GM18861 (cell line): ENCODE measurements at regions not wholly inside any gene's neighbourhood (a gene's known extent, or its start where the extent isn't known, plus 50 kb on each side); places are given as distances from the start of the nearest gene placed in this dataset.

Experiments
- ATAC-seq: cut with Tn5 transposase; IDR thresholded peaks from one replicate; pipeline ENCODE4 v1.9.1; 2021; ENCODE audit not compliant: unreplicated experiment

DNA sequence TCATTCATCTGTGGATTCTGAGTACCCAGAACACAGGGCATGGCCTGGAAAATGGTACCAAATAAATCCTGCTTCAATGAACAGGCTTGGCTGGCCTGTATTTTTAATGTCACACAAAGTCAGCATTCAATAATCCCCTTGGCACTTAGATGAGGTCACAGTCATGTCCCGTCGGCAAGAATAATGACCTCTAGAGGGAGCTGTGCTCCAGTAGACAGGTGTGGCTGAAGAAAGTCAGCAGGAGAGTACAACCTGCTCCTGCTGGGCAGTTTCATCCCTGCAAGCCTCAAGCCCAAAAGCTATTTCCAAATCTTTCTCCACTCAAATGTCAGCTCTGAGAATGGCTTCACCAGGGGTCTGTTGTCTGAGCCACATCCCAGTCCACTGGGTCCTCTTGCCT lies 404.0 kb upstream of the F9 start:
- ATAC-seq = peak; percentile 90

DNA sequence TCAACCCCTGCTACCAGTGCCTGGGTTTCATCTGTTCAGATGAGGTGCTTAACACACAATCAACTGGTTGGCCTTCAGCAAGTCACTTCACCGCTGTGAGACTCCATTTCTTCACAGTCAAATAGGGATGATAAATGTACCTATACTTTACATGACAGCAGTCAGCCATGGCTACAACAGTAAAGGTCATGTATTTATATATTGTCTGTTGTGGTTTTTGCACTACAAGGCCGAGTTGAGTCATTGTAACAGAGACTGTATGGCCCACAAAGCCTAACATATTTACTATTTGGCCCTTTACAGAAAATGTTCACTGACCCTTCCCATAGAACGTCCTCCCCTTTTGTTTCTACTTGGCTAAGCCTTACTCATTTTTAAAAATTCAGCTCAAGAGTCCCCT lies 404.6 kb upstream of the F9 start:
- ATAC-seq = no peak

DNA sequence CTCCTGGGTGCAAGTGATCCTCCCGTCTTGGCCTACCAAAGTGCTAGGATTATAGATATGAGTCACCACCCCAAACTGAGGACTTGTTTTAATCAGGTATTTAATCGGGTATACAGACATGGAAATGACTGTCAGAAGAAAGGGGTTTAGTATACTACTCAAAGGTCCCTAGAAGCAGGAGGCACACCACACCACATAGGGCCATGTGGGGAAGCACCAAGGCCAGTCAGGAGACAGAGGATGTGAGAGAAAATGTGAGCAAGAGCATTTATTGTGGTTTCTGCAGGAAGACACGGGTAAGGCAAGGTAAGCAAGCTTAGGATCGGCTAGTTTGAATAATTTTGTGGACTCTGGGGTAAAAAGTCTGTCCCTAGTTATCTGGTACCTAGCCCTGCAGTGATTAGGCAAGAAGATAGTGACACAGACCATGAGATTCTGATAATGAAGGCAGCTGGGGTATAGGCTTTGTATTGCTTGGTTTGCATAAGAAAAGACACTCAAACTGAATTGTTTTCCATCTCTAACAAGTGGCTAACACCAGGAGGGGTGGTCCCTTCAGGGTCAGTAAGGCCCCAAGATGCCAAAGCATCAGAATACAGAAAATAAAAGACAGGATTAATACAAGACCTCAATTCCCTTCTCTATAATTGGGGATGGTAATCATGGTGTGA lies 408.8 kb upstream of the F9 start:
- ATAC-seq = no peak

DNA sequence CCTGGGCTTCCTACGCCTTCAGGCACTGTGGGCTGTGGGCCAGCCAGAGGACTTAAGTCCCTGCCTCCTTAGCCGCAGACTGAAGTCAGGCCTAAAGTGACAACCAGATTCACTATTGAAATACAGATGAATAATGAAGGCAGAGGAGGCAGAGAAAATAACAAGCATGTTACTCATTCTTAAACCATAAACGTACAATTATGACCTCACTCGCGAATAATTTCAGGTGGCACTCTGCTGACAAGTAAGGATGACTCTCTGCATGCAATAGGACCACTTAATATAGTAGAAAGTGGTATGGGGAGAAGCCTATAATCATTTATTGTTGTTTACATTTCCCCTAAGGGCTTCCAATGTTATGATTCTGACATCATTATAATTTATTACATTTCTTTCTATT lies 409.2 kb upstream of the FGF13 start:
- no peak for ATAC-seq

DNA sequence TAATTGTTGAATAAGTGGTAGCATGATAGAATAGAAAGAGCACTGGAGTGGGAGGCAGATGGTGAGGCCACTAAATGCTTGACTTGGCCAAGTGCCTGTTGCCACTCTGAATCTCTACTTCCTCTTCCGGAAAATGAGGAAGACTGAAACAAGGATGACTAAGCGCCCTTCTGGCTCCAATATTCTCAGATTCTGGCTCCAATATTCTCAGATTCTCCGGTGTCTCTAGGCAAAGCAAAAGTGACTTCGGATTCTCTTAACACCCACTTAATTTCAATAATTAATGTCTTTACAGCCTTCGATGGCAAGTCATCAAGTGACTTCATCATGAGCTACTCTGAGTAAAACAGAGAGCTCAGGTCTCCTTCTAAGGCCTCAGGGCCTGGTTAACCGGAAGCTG lies 402.2 kb upstream of the FGF13 start:
- no peak for ATAC-seq

DNA sequence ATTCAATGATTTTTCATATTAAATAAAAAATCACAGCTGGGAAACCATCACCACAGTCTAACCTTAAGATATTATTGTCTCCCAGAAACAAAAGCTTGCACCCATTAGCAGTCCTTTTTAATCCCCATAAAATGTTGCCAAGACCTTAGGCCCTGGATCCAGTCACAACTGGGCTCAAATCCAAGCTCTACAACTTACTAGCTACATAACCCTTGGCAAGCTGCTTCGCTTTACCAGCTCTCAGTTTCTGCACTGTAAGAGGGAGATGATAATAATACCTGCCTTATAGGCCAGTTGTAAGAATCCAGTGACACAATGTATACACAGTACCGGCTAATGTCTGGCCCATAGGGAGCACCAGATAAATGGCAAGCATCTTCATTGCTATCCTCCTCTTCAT lies 400.9 kb upstream of the FGF13 start:
- ATAC-seq = no peak

DNA sequence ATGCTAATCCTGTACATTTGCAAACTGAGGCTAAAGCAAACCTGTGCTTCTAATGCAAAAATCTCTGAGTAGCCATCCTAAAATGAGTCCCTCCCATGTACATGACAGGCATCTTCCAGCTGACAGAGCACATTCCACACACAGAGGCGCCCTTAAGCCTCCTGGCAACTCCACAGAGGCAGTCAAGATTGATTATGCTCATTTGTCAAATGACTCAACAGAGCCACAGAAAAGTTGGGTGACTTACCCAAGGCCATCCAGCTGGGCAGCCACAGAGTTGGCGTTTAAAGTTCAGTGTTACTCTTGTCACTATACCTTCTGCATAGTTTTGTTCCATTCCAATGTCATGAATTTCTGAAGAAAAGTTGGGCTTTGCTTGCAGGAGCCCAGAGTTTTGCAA lies 394.6 kb upstream of the FGF13 start:
- ATAC-seq = no peak

DNA sequence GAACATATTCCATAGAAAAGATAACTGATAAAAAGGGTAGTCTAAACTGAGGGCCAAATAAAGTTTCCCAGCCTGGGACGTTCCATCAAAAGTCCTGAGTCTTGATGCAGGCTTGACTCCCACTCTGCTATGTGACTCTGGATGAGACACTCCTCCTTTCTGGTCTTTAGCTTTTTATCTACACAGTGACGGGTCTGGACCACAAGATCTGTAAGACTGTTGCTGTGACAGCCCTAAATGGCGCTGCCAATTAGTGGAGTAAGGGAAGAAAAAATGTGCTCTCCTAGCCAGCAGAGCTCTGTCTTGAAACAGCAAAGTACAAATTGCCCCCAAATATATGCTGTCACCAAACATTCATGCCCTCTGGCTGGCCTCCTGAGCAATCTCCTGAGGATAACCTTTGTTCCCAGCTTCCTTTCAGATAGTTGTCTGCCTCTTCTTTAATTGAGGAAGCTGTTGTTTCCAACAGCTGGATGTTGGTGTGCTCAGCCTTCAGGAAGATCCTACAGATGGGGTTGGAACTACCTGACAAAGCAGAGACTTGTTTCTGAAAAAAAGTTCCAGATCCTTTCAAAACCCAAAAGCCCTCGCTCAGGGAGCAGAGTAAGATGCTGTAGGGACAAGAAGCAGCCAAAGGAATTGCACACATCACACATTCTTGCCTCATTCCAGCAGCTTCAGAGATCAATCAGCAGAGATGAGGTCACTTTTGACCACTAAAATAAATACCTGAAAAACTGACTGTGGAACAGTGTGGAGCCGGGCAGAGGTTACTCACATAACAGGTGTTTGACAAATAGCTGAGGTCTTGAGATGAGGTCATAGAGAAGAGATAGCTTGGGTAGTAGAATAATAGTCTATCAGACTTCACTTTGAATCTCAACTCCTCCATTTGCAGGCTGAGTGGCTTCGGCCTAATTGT lies 383.4 kb upstream of the FGF13 start:
- ATAC-seq = no peak

DNA sequence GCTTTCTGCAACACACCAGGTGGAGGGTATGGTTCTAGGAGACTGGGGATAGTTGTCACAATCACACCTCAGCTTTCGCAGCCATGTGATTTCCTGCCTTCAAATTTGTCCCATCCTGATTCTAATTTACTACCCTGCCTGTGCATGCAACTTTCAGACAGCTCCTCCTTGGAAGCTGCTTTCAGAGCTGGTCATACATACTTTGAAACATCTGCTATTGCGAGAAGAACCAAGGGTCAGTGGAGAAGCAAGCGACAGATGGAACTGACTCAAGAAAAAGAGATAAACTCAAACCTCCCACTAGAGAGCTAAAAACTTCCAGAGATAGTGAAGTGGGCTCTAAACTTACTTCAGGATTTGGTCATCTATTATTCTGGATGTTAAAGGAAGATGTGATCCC lies 381.7 kb upstream of the FGF13 start:
- no peak for ATAC-seq

DNA sequence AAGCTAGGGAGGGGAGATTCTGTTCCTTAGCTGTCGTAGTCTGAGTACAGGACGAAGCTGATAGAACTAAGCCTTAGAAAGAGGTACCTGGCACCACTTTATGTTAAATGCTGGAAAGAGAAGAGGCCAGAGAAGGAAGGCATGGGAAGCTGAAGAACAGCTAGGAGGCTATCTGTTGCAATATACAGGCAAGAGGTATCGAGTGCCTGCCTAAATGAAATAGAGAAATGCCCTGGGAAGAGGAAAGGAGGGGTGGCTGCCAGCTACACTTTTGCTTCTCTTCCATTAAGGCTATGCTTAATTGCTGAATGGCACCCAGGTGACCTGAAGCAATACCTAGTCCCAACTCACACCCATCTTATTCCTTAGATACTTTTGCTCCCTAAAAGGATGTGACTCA lies 380.4 kb upstream of the FGF13 start:
- ATAC-seq = no peak

DNA sequence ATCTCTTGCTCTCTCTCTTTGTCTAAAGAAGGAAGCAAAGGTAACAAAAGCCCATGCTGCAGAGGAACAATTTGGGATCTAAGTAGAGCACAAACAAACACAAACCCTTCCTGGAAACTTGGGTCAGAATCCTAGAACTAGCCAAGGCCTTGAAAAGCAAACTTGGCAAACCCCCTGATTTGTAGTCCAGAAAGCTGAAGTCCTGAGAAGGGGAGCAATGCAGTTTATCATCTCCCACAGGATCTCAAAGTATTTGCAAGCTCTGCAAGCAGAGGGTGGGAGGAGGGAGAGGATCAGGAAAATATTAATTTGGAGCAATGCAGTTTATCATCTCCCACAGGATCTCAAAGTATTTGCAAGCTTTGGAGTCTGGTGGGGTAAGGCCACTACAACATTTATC lies 379.5 kb upstream of the FGF13 start:
- no peak for ATAC-seq

DNA sequence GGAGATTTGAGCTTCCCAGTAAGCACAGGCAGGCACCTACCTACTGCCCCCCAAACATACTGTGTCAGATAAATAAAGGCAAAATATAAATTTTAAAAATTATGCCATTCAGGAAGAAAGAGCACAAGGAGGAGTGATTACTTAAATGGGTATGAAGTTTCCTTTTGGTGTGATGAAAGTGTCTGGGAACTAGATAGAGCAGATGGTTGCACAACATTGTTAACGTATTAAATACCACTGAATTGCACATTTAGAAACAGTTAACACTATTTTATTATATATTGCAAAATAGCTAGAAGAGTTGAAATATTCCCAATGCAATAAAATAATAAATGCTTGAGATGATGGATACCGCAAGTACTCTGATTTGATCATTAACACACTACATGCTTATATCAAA lies 374.7 kb upstream of the FGF13 start:
- no peak for ATAC-seq

DNA sequence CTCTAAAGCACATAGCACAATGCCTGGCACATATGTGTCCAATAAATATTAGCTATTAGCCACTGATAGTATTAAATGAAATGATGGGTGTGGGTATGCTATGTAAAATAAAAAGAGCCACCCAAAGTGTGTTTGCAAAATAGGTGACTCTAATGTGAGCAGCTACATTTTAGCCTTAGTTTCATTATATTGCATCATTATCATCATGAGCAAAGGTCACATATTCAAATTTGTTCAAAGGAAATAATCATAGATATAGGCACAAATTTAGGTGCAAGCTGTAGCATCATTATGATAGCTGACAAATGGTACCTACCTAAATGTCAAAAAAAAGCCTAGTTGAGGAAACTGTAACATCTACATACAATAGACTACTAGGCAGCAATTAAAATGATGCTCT lies 373.9 kb upstream of the FGF13 start:
- ATAC-seq = no peak

DNA sequence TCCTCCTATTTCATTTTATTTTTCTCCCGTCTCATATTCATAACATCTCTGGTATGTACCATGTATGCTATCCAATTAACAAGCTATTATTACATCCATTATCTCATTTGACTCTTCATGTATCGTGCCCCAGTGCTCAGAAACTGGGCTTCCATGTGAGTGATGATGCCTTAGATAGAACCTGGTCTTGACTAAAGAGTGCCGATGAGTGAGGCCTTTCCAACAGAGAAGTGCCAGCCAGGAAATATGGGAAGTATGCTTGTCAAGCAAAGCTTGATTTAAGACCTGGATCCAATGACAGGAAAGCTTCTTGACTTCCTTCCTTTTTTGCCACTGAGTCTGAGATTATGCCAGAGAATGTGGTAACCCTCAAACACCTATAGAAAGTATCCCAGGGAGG lies 371.7 kb upstream of the FGF13 start:
- ATAC-seq = no peak

DNA sequence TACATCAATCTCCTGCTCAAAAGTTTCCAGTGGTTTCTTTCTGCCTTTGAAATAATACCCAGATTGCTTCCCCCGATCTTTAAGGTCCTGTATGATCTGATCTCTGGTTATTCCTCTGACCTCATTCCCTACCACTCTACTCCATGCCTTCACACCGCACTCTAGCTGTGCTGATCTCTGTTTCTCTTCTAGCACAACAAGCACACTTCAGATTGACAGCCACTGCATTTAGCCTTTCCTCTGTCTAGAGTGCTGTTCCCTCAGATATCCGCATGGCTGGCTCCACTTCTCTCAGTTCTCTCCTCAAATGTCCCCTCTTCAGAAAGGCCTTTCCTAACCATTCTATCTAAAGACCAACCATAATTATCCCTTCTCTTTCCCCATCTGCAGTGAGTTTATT lies 370.4 kb upstream of the FGF13 start:
- no peak for ATAC-seq

DNA sequence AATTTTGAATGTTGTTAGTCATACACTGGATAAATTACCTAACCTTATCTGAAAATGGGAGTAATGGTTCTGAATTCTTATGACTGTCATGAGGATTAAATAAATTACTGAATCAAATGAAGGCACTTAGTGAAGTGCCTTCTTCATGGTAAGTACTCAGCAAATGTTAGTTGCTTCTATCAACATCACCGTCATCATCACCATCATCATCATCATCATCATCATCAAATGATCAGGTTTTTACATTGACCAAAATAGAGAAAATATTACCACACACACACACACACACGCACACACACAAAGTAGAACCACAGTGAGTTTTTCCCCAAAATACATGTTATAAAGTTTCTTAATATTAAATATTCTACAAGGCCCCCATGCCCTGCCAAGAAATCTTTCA lies 368.3 kb upstream of the FGF13 start:
- no peak for ATAC-seq

DNA sequence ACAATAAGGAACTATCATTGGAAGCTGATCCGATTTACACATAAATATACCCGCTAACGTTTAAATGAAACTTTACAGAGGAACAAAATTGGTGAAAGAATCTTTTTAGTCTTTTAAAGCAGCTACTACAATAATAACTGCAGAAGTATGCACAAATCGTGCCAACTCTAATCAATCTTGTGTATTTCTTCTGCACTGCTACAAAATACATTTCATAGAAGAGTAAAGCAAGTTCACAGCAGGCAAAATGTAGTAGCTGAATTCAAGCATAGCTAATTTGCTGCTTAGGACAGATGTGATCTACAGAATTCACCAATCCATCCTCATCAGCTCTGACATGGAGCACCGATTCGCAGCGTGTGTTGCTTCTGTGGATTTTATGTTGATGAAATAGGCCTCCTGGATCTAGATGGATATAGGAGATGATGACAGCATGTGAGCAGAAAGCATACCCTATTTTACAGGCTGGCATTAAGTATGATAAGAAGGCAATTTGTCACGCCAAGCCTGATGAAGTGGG lies 367.3 kb upstream of the FGF13 start:
- no peak for ATAC-seq

DNA sequence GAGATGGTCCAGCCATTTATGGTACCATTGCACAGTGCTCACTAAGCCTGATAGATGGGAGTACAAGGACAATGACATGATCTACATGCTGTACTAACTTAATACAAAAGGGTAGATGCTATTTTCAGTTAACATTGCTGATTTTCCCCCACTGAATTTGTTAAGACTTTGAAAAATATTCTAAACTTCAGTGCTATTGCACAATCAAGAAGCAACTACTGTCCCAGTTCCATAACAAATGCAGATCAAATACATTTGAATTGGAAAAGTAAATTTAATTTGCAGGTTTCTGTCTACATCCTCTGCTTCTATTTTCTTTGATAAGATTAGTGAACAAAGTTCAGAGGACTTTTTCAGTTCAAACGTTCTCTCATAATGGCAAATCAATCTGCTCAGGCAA lies 366.8 kb upstream of the FGF13 start:
- no peak for ATAC-seq

DNA sequence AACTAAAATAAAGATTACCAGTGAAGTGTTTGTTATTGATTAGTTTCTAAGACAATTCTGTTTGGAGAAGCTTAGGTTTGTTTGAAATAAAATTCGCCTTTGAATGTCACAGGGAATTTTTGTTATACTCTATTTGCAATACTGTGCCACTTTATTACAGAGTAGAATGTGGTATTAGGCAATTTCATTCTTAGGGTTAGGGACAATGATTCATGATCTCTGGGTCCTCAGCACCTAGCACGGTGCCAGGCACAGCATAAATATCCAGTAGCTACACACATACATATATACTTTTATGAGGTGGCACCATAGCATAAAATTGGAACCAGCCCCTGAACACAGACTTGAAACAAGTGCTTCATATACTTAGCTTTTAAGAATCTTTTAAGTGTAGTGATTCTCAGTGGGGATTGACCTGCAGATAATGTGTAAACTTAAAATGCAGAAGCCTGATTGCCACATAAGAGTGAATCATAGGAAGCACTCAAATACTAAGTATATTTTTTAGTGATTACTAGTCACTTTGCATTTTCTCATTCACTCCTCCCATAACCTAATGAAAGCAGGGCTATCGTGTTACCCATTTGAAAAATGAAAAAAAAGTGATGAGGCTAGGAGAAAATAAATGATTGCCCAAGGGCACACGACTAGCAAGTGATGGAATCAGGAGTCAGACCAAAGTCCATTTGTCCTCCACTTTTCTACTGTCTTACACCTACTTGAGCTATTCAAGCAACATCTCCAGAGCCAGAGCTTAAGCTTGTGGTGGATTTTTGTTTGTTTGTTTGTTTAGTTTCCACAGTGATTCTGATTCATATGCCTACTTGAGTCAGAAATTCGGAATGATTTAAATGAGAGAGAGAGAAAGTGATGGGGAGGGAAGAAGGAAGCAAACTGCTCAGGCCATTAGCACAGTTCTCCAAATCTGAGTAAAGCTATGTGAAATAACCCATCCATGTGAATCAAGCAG lies 366.0 kb upstream of the FGF13 start:
- ATAC-seq = no peak

DNA sequence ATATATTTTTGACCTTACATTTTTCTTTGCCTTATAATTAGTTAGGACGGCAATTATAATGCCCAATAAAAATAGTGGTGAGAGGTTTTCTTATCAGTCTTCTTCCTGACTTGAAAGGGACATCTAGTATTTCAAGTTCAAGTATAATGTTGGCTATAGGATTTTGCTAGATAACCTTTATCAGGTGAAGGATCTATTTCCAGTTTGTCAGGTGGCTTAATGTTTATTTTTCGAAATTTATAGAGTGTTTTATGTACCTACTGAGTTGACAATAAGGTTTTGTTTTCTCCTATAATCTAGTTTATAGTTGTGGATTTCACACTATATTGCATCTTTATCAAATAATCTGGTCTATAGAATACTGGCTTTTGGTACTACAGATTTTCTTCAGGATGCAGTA lies 351.8 kb upstream of the FGF13 start:
- ATAC-seq = no peak

DNA sequence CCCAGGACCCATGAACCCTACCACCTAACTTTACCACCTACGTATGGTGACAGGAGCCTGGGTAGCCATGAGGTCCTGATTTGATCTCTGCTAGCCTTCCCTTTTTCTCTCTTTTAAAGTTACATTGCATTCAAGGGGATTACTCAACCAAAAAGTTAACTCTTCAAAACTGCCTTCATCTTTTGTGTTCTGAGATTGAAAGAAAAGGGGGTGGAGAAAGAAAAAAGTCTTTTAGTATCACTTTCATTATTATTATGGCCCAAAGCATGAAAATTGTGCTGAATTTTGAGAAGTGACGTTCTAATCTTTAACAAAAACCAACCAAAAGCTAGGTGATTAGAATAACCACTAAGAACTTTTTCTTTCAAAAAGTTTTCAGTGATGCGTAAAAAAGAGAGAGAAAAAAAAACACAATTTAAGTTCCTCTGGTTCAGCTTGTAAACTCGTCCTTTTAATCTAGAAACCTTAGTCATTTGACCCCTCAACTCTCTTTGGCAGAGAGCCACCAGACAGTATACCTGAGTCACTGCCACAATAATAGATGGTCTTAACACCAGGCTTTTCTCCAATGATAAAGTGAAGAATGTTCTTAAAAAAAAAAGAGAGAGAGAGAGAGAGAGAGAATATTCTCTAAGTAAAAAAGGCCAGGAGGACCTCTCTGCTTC lies 347.4 kb upstream of the FGF13 start:
- ATAC-seq = no peak
